Brain microvascular endothelial cell (primary cell): ENCODE measurements at regions not wholly inside any gene's neighbourhood (a gene's known extent, or its start where the extent isn't known, plus 50 kb on each side); places are given as distances from the start of the nearest gene placed in this dataset.
A peak's percentile ranks its signal among the peaks of the same experiment; 100 is the strongest.

Experiments
- DNase-seq: peaks from one replicate; pipeline ENCODE4 v3.0.0-alpha.2; 2020
- H3K27ac ChIP-seq: fragments of 250-450 bp; sonication (Bioruptor Pico); 2 replicates; pipeline ENCODE4 v1.5.1; 2020; ENCODE audit warnings: mild to moderate bottlenecking, moderate library complexity
- H3K27me3 ChIP-seq: fragments of 250-450 bp; sonication (Bioruptor Pico); replicated peaks from 2 replicates; pipeline ENCODE4 v1.5.1; 2020; ENCODE audit warnings: mild to moderate bottlenecking
- H3K36me3 ChIP-seq: fragments of 250-450 bp; sonication (Bioruptor Pico); replicated peaks from 2 replicates; pipeline ENCODE4 v1.5.1; 2020; ENCODE audit warnings: mild to moderate bottlenecking
- H3K4me3 ChIP-seq: 2 replicates; pipeline ENCODE4 v1.5.1; 2011; ENCODE audit warnings: low read depth, mild to moderate bottlenecking, control low read depth, low read length, moderate library complexity
- in situ Hi-C: cut with HindIII; loops from 2 replicates; pipeline ENCODE4 v1.10.0; 2017; ENCODE audit warnings: low sequenced_read_pairs, low pct_ligation_motif_present
- TF ChIP-seq, protein P1 (sequence below): IDR thresholded peaks from 2 replicates; pipeline ENCODE4 v1.5.1; 2011; ENCODE audit warnings: low read depth, mild to moderate bottlenecking, moderate library complexity, low read length, control low read depth, inconsistent platforms; ENCODE audit errors: missing control alignments

DNA sequence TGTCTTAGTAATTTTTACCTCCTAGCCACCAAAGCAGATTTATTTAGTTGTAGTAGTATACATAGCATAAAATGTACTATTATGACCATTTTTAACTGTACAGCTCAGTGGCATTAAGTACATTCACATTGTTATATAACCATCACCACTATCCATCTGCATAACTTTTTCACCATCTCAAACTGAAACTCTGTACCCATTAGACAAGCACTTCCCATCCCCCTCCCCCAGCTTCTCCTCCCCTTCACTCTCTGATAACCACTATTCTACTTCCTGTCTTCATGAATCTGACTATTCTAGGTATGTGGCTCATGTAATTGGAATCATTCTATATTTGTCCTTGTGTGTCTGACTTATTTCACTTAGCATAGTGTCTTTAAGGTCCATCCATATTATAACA is 71.9 kb downstream of the MRPL32 start:
- no peak overlapping the region for H3K4me3 ChIP-seq
- in situ Hi-C loops, result no loop called here
- peak; percentile 47 for DNase-seq
- no peak overlapping the region for H3K27ac ChIP-seq
- no peaks in the 10 kb centered on the region for H3K36me3 ChIP-seq
- no peaks in the 10 kb centered on the region for H3K27me3 ChIP-seq
- TF ChIP-seq, protein P1, sequence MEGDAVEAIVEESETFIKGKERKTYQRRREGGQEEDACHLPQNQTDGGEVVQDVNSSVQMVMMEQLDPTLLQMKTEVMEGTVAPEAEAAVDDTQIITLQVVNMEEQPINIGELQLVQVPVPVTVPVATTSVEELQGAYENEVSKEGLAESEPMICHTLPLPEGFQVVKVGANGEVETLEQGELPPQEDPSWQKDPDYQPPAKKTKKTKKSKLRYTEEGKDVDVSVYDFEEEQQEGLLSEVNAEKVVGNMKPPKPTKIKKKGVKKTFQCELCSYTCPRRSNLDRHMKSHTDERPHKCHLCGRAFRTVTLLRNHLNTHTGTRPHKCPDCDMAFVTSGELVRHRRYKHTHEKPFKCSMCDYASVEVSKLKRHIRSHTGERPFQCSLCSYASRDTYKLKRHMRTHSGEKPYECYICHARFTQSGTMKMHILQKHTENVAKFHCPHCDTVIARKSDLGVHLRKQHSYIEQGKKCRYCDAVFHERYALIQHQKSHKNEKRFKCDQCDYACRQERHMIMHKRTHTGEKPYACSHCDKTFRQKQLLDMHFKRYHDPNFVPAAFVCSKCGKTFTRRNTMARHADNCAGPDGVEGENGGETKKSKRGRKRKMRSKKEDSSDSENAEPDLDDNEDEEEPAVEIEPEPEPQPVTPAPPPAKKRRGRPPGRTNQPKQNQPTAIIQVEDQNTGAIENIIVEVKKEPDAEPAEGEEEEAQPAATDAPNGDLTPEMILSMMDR, result no peak

DNA sequence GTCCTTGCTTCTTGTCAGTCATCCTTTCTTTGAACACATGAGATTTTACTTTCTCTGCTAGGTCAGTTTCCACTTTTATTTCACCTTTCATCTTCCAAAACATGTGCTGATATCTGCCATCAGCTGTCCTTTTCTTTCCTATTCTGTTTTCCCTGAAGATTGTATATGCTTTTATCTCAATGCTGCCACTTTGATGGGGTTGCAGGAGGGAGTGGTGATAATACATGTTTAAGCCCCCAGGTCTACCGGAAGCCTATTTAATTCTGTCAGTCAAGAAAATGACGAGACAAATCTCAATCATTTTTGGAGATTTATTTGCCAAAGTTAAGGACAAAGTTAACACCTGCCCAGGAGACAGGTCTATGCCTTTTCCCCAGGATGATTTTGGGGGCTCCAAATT is 73.8 kb downstream of the MRPL32 start:
- H3K4me3 ChIP-seq, result no peak overlapping the region
- TF ChIP-seq, protein P1, result no peak
- H3K27me3 ChIP-seq, result no peaks in the 10 kb centered on the region
- DNase-seq, result no peak
- H3K27ac ChIP-seq, result no peak overlapping the region
- in situ Hi-C loops, result no loop called here
- H3K36me3 ChIP-seq, result no peaks in the 10 kb centered on the region

DNA sequence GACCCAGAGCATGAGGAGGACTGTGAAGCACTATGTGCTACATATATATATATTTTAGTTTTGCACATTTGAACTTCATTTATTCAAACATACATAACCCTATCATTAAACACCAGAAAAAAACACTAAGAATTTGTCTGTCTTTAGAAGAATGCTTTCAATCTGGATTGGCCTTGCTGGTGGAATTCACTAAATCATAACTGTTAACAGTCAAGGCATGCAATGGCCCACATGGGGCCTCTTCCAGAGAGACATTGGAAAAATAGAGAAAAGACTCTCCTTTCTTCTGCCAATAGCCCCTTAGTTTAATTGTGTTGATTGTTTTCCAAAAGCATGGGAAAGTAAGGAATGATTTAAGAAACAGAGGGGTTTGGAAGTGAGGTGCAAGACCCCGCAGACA is 77.9 kb downstream of the MRPL32 start:
- Histone ChIP-seq H3K36me3 (no peaks in the 10 kb centered on the region), H3K27me3 (no peaks in the 10 kb centered on the region), H3K27ac (no peak overlapping the region), H3K4me3 (no peak overlapping the region)
- in situ Hi-C loops, result no loop called here
- TF ChIP-seq, protein P1, result no peak
- DNase-seq, result no peak

DNA sequence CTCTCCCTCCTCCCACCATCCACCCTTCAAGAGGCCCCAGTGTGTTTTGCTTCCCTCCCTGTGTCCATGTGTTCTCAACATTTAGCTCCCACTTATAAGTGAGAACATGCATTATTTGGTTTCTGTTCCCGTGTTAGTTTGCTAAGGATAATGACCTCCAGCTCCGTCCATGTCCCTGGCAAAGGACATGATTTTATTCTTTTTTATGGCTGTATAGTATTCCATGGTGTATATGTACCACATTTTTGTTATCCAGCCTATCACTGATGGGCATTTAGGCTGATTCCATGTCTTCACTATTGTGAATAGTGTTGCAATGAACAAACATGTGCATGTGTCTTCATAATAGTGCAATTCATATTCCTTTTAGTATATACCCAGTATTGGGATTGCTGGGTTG is 79.7 kb downstream of the MRPL32 start:
- in situ Hi-C loops, result no loop called here
- Histone ChIP-seq H3K27ac (no peak overlapping the region), H3K27me3 (no peaks in the 10 kb centered on the region), H3K4me3 (no peak overlapping the region), H3K36me3 (no peaks in the 10 kb centered on the region)
- TF ChIP-seq, protein P1, result no peak
- DNase-seq, result no peak

DNA sequence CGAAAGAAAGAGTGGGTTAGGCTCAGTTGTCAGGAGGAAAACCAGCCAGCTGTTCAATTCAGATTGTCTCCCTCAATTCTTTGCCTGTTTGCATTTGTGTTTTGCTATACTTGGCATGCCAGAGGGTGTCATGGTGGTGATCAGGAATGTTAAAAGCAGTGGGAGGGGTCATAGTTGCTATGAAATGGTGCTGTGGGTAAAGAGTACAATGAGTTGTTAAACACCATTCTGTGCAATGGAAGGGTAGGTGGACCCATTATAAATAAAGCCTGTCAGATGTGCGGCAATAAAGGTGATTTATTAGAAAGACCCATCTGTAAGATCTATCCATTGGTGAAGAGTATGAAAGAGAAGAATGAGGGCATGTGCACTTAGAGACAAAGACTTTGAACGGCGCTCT is 82.2 kb downstream of the MRPL32 start:
- TF ChIP-seq, protein P1, result no peak
- in situ Hi-C loops, result no loop called here

DNA sequence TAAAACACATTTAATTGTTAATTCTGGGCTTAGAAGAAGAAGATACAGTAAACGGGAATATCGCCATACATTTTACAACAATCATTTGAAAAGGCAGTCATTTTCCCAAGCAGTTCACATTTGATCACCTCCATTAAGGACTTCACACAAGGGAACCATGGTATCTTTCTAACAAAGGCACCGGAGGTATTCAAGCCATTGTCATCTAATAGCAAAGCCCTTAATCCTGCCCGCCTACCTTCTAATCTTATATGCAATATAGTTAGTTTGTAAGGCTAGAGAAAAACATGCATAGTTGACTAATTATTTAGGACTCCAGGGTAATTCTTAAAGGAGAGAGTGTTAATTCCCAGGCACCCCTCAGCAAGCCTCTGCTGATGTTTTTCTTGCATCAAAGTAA is 83.1 kb downstream of the MRPL32 start:
- DNase-seq, result no peak
- no peaks in the 10 kb centered on the region for H3K36me3 ChIP-seq
- TF ChIP-seq, protein P1, result no peak
- in situ Hi-C loops, result no loop called here
- H3K27ac ChIP-seq, result no peak overlapping the region
- no peak overlapping the region for H3K4me3 ChIP-seq
- no peaks in the 10 kb centered on the region for H3K27me3 ChIP-seq

More for the DNA sequence above, 82.2 kb downstream of the MRPL32 start:
- Histone ChIP-seq H3K36me3 (no peaks in the 10 kb centered on the region), H3K27ac (no peak overlapping the region), H3K27me3 (no peaks in the 10 kb centered on the region), H3K4me3 (no peak overlapping the region)
- DNase-seq, result no peak
